HT1080 (cell line): ENCODE measurements at regions not wholly inside any gene's neighbourhood (a gene's known extent, or its start where the extent isn't known, plus 50 kb on each side); places are given as distances from the start of the nearest gene placed in this dataset. TPM values are rescaled to one million over a fixed set of nuclear protein-coding genes. Genes with fewer than 3 reads are reported as not detected.

Source experiments
- DNase-seq: peaks from one replicate; pipeline ENCODE4 v3.0.0-alpha.2; 2015; ENCODE audit warnings: low read depth
- small RNA-seq: library from RNA; depleted of rRNA; stranded (forward); fragments of <200 nt; gene quantifications from one replicate; pipeline ENCODE3, GENCODE V24; 2014

DNA sequence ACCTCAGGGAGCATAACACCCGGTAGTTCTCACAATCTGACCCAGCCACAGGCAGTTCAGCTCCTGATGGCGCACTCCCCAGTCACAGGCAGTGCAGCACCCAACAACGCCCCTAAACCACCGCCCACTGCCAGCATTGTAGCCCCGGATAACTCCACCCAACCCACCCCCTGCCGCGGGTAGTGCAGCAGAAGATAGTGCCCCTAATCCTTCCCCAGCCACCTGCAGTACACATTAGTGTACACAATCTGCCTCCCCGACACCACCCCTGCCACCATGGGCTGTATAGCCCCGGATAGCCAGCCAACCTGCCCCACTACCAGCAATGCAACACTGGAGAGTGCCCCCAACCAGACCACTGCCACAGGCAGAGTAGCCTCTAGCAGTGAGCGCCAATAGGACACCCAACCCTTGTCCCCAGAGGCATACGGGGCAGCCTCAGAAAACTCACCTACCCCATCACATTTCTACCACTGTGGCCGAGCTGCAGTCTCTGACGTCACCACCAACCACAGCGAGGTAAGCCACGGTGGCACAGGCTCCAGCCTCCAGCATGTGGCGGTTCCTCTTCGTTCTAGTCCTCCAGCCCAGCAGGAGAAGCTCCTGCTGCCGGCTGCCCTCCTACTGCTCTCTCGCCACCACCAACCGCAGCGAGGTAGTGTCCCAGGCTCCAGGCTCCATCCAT, 877.3 kb downstream of the KCNJ18 start:
- DNase-seq, result no peak

DNA sequence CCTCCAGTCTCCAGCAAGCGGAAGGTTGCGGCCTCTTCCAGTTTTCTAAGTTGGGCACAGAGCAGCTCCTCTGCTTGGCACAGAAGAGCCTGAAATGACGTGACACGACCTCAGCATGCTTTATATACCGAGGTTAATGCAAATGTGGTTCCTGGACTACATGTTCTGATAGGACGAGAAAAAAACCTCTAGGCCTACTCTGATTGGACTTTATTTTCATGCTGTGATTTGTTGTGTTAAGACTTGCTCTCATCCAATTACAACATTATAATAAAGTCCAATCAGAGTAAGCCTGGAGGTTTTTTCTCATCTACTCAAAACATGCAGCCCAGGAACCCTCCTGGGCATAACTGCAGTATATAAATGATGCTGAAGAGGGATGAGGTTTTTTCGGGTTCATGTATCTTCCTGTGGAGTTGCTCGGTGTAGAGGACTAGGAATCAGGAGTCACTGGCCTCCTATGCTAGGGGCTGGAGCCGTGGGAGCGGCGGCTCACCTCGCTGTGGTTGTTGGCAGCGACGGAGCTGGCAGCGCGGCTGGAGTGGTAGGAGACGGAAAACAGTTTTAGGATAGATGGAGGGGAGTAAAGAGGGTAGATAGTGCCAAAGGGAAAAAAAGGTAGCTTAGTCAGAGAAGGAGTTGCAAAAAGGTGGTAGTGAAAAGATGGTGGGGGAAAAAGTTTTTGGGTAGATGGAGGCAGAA, 878.0 kb downstream of the KCNJ18 start:
- peak; percentile 78 for DNase-seq

DNA sequence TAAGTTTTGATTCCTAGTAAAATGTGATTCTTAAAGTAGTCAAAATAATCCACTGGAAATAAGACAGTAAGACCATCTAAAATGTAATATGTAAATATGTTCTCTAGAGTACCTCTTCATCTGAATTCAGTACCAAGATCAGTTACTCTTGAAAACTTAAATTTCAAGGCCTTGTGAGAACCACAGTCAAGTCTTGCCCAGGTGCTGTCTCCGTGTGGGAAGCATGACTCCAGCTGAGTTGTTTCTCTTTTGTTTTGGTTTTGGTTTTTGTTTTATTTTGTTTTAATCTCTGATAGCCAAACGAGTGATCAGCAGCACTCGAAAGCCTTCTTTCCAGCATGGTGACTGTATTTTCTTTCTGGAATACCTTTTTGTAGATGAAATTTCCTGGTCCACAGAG, 907.0 kb downstream of the KCNJ18 start:
- DNase-seq, result no peak

DNA sequence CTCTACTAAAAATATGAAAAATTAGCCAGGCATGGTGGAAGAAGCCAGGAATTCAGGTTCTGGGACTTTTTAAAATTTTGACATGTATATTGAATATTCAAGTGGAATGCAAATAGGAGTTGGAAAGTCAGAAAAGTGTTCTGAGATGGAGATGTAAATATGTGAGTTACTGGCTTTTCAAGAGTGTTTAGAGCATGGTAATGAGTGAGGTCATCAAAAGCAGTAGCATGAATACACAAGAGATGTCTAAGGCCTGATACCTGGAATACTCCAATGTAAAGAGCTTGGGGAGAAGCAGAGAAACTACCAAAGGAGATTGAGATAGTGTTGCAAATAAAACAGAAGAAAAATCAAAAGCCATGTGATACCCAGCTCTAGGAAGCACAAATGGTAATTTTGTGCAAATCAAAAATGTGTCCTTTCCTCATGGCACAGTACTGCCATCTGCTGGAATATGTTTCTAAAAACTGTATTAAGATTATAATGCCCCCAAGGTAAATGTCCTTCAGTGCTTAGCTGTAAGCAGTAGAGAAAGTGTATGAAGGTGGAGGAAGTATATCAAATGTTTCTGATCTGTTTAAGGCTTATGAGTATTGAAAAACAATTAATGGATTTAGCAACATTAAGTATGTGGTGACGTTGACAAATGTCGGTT, 908.4 kb downstream of the KCNJ18 start:
- peak; percentile 46 for DNase-seq

Small RNAs in the stretch of these regions (small RNA-seq; reads per million reads assigned to genes)
- gene ABBA01006766.1 (not detected), gene NMTRS-TGA3-1 (not detected)
